ENCODE measurements at regions not wholly inside any gene's neighbourhood (a gene's known extent, or its start where the extent isn't known, plus 50 kb on each side); places are given as distances from the start of the nearest gene placed in this dataset.

- TF ChIP-seq EZH2 (optimal IDR thresholded peaks at IDR 0.05; ENCODE audit: low read depth, low read length) (no peak), EZH2phosphoT487 (IDR thresholded peaks at IDR 0.05; ENCODE audit: low read length) (no peak)
Measured at GRCh38 chr3:20344400-20344959, 158.5 kb upstream of the SGO1 start.
